ENCODE measurements at regions not wholly inside any gene's neighbourhood (a gene's known extent, or its start where the extent isn't known, plus 50 kb on each side); places are given as distances from the start of the nearest gene placed in this dataset.

DNA sequence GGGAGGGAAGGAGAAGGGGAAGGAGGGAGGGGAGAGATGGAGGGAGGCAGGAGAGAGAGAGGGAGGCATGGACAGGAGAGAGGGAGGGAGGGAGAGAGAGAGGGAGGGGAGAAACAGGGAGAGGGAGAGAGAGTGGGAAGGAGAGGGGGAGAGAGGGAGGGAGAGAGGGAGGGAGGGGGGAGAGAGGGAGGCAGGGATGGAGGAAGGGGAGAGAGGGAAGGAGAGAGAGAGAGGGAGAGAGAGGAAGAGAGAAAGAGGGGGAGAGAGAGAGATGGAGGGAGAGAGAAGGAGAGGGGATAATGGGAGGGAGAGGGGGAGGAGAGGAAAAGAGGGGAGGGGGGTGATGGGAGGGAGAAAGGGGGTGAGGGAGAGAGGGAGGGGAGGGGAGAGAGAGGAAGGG lies 86.8 kb upstream of the VSTM2B start:
- ChIA-PET CTCF (no interaction called here), POLR2A (no interaction called here)
- ATAC-seq (no peak), DNase-seq (ENCODE audit: low spot score) (no peak)
- Mint-ChIP-seq H3K9me3 (peaks cover 35% of the 10 kb centered on the region), H3K36me3 (peaks cover 12% of the 10 kb centered on the region), H3K27me3 (ENCODE audit: low read depth) (no peaks in the 10 kb centered on the region; the same call in 1 of the 2 replicates), H3K27ac (no peak overlapping the region), H3K4me3 (no peak overlapping the region), H3K4me1 (no peaks in the 10 kb centered on the region)
- TF ChIP-seq ZNF317 (CRISPR knock-in tag; IDR thresholded peaks at IDR 0.05; ENCODE audit: borderline replicate concordance, low read depth) (no peak), OVOL2 (CRISPR knock-in tag; IDR thresholded peaks at IDR 0.05; ENCODE audit: borderline replicate concordance) (no peak), ZNF396 (CRISPR knock-in tag; IDR thresholded peaks at IDR 0.05; ENCODE audit: borderline replicate concordance) (no peak), TCF7 (CRISPR knock-in tag; IDR thresholded peaks at IDR 0.05; ENCODE audit: low read depth) (no peak), ETV6 (CRISPR knock-in tag; IDR thresholded peaks at IDR 0.05) (no peak), GABPB1 (CRISPR knock-in tag; IDR thresholded peaks at IDR 0.05) (no peak), ZSCAN18 (CRISPR knock-in tag; IDR thresholded peaks at IDR 0.05) (no peak), ARID4B (CRISPR knock-in tag; IDR thresholded peaks at IDR 0.05; ENCODE audit: borderline replicate concordance) (no peak)
- TF ChIP-seq, protein P1, sequence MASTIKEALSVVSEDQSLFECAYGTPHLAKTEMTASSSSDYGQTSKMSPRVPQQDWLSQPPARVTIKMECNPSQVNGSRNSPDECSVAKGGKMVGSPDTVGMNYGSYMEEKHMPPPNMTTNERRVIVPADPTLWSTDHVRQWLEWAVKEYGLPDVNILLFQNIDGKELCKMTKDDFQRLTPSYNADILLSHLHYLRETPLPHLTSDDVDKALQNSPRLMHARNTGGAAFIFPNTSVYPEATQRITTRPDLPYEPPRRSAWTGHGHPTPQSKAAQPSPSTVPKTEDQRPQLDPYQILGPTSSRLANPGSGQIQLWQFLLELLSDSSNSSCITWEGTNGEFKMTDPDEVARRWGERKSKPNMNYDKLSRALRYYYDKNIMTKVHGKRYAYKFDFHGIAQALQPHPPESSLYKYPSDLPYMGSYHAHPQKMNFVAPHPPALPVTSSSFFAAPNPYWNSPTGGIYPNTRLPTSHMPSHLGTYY (CRISPR knock-in tag; IDR thresholded peaks at IDR 0.05): no peak
- TF ChIP-seq, protein P2, sequence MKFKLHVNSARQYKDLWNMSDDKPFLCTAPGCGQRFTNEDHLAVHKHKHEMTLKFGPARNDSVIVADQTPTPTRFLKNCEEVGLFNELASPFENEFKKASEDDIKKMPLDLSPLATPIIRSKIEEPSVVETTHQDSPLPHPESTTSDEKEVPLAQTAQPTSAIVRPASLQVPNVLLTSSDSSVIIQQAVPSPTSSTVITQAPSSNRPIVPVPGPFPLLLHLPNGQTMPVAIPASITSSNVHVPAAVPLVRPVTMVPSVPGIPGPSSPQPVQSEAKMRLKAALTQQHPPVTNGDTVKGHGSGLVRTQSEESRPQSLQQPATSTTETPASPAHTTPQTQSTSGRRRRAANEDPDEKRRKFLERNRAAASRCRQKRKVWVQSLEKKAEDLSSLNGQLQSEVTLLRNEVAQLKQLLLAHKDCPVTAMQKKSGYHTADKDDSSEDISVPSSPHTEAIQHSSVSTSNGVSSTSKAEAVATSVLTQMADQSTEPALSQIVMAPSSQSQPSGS (CRISPR knock-in tag; IDR thresholded peaks at IDR 0.05; ENCODE audit: borderline replicate concordance, low read depth): no peak
- TF ChIP-seq, protein P3, sequence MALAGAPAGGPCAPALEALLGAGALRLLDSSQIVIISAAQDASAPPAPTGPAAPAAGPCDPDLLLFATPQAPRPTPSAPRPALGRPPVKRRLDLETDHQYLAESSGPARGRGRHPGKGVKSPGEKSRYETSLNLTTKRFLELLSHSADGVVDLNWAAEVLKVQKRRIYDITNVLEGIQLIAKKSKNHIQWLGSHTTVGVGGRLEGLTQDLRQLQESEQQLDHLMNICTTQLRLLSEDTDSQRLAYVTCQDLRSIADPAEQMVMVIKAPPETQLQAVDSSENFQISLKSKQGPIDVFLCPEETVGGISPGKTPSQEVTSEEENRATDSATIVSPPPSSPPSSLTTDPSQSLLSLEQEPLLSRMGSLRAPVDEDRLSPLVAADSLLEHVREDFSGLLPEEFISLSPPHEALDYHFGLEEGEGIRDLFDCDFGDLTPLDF (CRISPR knock-in tag; IDR thresholded peaks at IDR 0.05): no peak
- TF ChIP-seq, protein P4, sequence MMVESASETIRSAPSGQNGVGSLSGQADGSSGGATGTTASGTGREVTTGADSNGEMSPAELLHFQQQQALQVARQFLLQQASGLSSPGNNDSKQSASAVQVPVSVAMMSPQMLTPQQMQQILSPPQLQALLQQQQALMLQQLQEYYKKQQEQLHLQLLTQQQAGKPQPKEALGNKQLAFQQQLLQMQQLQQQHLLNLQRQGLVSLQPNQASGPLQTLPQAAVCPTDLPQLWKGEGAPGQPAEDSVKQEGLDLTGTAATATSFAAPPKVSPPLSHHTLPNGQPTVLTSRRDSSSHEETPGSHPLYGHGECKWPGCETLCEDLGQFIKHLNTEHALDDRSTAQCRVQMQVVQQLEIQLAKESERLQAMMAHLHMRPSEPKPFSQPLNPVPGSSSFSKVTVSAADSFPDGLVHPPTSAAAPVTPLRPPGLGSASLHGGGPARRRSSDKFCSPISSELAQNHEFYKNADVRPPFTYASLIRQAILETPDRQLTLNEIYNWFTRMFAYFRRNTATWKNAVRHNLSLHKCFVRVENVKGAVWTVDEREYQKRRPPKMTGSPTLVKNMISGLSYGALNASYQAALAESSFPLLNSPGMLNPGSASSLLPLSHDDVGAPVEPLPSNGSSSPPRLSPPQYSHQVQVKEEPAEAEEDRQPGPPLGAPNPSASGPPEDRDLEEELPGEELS (CRISPR knock-in tag; IDR thresholded peaks at IDR 0.05): no peak
- TF ChIP-seq, protein P5, sequence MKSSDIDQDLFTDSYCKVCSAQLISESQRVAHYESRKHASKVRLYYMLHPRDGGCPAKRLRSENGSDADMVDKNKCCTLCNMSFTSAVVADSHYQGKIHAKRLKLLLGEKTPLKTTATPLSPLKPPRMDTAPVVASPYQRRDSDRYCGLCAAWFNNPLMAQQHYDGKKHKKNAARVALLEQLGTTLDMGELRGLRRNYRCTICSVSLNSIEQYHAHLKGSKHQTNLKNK (CRISPR knock-in tag; IDR thresholded peaks at IDR 0.05): no peak

All from WTC11 (cell line).